ENCODE measurements at regions not wholly inside any gene's neighbourhood (a gene's known extent, or its start where the extent isn't known, plus 50 kb on each side); places are given as distances from the start of the nearest gene placed in this dataset.

GRCh38 chr2:116692988-116693387, 1121.5 kb upstream of the DDX18 start:
- TF ChIP-seq CTCF (conservative IDR thresholded peaks at IDR 0.05; ENCODE audit: low read depth, low read length): no peak
- TF ChIP-seq MAFK (IDR thresholded peaks at IDR 0.05; ENCODE audit: low read depth, low read length): no peak
- no peak for TF ChIP-seq BHLHE40 (IDR thresholded peaks at IDR 0.05; ENCODE audit: low read depth, low read length)
- no peak for TF ChIP-seq POLR2A (IDR thresholded peaks at IDR 0.05; ENCODE audit: low read depth, low read length)
- no peak for TF ChIP-seq USF2 (IDR thresholded peaks at IDR 0.05; ENCODE audit: low read depth, low read length)
